ENCODE measurements at regions not wholly inside any gene's neighbourhood (a gene's known extent, or its start where the extent isn't known, plus 50 kb on each side); places are given as distances from the start of the nearest gene placed in this dataset.

GRCh38 chr19:30130356-30131122, 188.5 kb downstream of the URI1 start (continued):
- TF ChIP-seq ZBTB11 (tag by site-specific recombination; conservative IDR thresholded peaks at IDR 0.05; ENCODE audit: low read depth) (no peak), ZNF366 (tag by site-specific recombination; conservative IDR thresholded peaks at IDR 0.05) (peak; percentile 80), HIC1 (tag by site-specific recombination; IDR thresholded peaks at IDR 0.05) (no peak), EGR2 (tag by site-specific recombination; IDR thresholded peaks at IDR 0.05; ENCODE audit: low read depth) (peak; percentile 83), ZBTB1 (tag by site-specific recombination; IDR thresholded peaks at IDR 0.05) (no peak)

GRCh38 chr19:30131246-30131645, 189.2 kb downstream of the URI1 start:
- Histone ChIP-seq H3K36me3 (ENCODE audit: control insufficient read depth in 2 of 2, insufficient read depth in 1 of 2, low read length in 2 of 2) (no peaks in the 10 kb centered on the region), H3K27ac (ENCODE audit: extremely low read depth, low read depth, low read length) (no peak overlapping the region), H3K4me1 (ENCODE audit: control insufficient read depth, insufficient read depth, low read length) (no peaks in the 10 kb centered on the region), H3K9me3 (ENCODE audit: control insufficient read depth, insufficient read depth, low read depth, low read length) (no peaks in the 10 kb centered on the region), H3K4me3 (ENCODE audit: low read depth, low read length) (no peak overlapping the region)
- TF ChIP-seq ZFHX2 (tag by site-specific recombination; conservative IDR thresholded peaks at IDR 0.05) (peak; percentile 41; the same call in 1 of the 2 replicates), ZBTB44 (tag by site-specific recombination; IDR thresholded peaks at IDR 0.05) (no peak), EGR2 (tag by site-specific recombination; IDR thresholded peaks at IDR 0.05; ENCODE audit: low read depth) (0 out of 2 replicates have a peak, but pooled peaks have one; percentile 14)
- CTCF ChIA-PET: interaction anchor here (0.8 kb wide), 1 partner anchor 275 kb away, joined by 3 read pairs; no protein-coding TSS in a partner anchor
- POLR2A ChIA-PET: interaction anchor here (0.6 kb wide), 1 partner anchor 25 kb away, joined by 3 read pairs; no protein-coding TSS in a partner anchor

- ChIA-PET CTCF (interaction anchor here (0.8 kb wide), 1 partner anchor 274 kb away, joined by 3 read pairs; no protein-coding TSS in a partner anchor), POLR2A (interaction anchor here (0.6 kb wide), 1 partner anchor 26 kb away, joined by 3 read pairs; no protein-coding TSS in a partner anchor)
- Histone ChIP-seq H3K4me1 (ENCODE audit: control insufficient read depth, insufficient read depth, low read length) (no peaks in the 10 kb centered on the region), H3K27ac (ENCODE audit: extremely low read depth, low read depth, low read length) (no peak overlapping the region), H3K9me3 (ENCODE audit: control insufficient read depth, insufficient read depth, low read depth, low read length) (no peaks in the 10 kb centered on the region), H3K36me3 (ENCODE audit: control insufficient read depth in 2 of 2, insufficient read depth in 1 of 2, low read length in 2 of 2) (no peaks in the 10 kb centered on the region), H3K4me3 (ENCODE audit: low read depth, low read length) (no peak overlapping the region)
- peak; percentile 92; the same call in 1 of the 2 replicates for TF ChIP-seq ZNF768 (tag by site-specific recombination; IDR thresholded peaks at IDR 0.05)
- TF ChIP-seq PRDM10 (tag by site-specific recombination; IDR thresholded peaks at IDR 0.05): no peak
- 0 out of 2 replicates have a peak, but pooled peaks have one; percentile 37 for TF ChIP-seq HIC1 (tag by site-specific recombination; IDR thresholded peaks at IDR 0.05)
Observed at GRCh38 chr19:30131722-30132291, 189.8 kb downstream of the URI1 start.
